ENCODE measurements at regions not wholly inside any gene's neighbourhood (a gene's known extent, or its start where the extent isn't known, plus 50 kb on each side); places are given as distances from the start of the nearest gene placed in this dataset.

DNA sequence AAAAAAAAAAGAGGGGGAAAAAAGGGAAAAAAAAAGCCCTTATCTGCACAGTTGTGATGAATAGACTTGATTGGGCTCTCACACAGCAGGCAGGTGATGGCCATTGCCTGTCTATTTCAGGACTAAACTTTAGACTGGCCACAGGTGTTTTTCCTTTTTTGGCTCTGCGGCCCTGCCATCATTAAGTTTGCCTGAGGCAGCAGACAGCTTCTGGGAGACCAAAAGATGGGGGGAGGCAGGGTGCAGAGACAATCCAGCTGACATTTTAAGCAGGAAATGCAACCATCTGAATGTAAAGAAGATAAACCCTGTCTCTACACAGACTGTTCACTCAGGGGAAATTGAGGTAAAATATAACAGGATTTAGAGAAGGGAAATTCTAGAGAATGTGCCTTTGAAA lies 295.0 kb upstream of the KCNH8 start:
- no peak for DNase-seq (ENCODE audit: low read depth, low spot score)
- in situ Hi-C loops (cut with HindIII; ENCODE audit: low pct_unique_long_range_greater_than_20kb, low sequenced_read_pairs): no loop called here

DNA sequence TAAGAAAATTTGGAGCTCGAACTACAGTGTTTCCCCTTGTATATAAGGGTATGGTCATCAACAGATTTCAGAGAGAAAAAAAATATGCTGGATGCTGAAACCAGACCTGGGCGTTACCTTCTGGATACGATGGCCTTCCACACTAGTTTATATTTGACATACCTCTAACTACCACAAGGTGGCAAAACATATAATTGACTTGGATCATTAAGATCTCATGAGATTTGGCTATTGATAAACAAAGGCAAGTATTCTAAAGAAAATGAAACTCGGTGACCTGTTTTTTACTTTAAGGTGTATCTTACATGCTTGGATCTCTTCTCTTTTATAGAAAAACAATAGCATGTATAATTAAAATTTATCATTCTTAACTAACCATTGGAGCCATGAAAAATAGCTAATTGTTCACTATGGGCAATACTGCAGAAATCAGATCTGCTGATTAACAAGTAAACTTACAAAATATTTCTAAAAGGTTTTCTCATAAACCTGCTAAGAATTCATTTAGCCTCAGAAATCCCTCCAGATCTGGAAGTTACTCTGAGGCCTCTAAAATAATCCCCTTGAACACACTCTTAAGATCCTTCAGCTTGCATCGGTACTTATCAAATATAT lies 300.6 kb upstream of the KCNH8 start:
- DNase-seq (ENCODE audit: low read depth, low spot score): peak; percentile 60
- in situ Hi-C loops (cut with HindIII; ENCODE audit: low pct_unique_long_range_greater_than_20kb, low sequenced_read_pairs): no loop called here

DNA sequence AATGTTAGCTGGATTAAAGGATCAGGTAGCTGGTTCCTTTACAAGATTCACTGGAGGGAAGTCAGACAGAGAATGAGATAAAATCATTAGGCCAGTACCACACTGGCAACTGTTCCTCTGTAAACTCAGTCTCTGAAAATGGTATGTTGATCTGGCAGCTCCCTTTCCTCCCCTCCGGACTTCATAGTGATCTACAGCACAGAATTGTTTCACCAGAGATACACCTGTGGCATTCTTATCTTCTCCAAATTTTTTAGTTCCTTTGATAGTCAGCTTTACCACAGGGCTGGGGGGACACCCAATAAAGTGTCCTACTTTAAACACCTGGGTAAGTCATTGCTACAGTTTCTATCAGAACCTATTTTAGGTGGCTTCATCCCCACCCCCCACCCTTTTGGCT lies 304.3 kb upstream of the KCNH8 start:
- in situ Hi-C loops (cut with HindIII; ENCODE audit: low pct_unique_long_range_greater_than_20kb, low sequenced_read_pairs): no loop called here
- DNase-seq (ENCODE audit: low read depth, low spot score): no peak

DNA sequence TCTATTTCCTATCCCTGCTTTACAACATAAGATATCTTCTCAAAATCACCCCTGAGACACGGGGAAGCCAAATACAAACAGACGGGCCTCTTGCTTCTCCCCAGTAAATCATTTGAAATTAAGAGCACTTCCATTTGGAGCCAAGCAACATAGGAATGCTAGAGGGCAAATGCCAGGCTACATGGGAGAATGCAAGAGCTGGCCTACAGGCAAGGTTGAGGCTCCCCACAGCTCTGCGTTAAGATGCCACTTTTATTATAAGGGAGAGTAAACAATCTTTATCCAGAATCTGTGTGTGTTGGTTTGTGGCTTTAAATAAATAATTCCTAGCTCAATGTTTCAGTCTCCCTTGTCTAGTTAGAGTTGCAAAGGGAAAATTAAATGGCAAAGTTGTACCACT lies 305.1 kb upstream of the KCNH8 start:
- no peak for DNase-seq (ENCODE audit: low read depth, low spot score)
- in situ Hi-C loops (cut with HindIII; ENCODE audit: low pct_unique_long_range_greater_than_20kb, low sequenced_read_pairs): no loop called here

DNA sequence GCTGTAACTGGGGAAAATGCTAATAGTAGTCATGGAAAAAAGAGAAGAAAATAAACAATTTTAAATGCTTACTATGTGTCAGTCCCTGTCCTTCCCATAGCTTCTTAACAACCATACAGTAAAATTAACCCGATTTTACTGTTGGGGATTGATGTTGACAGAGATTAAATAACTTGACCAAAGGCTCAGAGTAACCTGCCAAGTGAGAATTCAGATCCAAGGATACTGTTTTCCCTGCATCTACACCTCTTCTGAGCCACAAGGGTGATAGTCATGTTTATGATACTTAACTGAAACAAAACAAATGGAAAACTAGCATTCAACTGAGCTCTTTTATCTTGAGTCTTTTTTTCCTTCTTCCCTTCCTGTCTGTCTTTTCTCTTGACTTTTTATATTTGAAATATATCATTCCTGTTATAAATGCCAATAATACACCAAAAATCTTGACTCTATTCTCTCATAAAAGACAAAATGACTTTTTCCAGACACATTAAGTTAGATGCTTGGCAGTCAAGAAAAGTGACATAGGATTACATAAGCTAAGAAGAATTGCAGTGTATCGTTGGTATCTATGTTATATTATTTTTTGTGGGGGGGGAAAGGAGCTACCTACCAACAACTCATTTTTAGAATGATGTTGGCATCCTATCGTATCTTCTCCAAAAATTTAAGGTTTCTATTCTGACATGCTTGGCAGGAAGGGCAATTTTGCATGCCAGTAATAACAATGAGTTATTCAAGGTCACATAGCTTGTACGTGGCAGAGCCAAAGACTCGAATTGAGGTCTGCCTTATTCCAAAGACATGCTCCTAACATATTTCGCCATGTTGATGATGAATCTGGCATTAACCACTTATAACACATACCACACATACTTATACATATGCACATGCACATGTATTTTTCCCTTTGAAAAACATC lies 306.6 kb upstream of the KCNH8 start:
- in situ Hi-C loops (cut with HindIII; ENCODE audit: low pct_unique_long_range_greater_than_20kb, low sequenced_read_pairs): no loop called here

DNA sequence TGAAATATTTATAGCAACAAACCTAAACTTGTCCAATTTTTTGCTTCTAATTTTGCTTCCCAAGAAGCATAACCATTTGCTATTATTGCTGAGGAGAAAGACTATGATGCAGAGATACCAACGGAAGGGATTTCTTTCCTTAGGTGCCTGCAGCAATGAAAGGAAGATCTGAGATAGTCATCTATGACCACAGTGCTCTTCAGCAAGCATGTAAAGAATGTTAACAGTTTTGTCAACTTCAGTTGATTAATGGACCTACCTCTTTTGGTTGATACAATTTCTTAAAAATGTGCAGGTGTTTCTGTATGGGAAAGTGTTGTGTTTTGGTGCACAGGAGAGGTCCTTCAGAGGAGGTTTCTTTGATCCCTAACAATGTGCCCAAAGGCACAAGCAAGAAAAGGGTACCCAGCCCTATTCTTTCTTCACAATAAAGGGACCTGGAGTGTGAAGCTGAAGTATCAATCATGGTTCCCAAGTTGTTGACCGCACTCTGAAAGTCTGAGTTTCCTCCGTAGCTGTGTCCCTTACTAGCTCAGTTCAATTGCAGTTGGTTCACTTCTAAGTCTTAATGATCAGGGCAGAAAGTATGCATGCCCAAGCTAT lies 307.7 kb upstream of the KCNH8 start:
- in situ Hi-C loops (cut with HindIII; ENCODE audit: low pct_unique_long_range_greater_than_20kb, low sequenced_read_pairs): no loop called here

More for the DNA sequence above, 306.6 kb upstream of the KCNH8 start:
- no peak for DNase-seq (ENCODE audit: low read depth, low spot score)

DNA sequence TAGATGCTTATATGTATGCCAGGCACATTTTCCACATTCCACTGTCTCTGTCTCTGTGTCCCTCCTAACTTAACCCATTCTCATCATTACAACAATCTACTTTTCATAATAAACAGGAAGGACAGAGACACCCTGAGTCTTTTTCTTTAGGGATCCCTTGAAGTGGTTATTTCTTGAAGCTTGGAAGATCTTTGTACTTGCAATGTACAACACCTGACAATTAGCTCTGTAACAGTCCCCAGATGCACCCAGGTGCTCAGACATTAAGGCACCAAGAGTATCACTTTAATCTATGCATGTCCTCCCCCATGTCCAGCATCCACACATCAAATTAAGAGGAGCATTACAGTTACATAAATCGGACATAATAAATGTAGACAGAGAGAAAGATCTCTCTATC lies 309.6 kb upstream of the KCNH8 start:
- DNase-seq (ENCODE audit: low read depth, low spot score): no peak
- in situ Hi-C loops (cut with HindIII; ENCODE audit: low pct_unique_long_range_greater_than_20kb, low sequenced_read_pairs): no loop called here

More for the DNA sequence above, 307.7 kb upstream of the KCNH8 start:
- DNase-seq (ENCODE audit: low read depth, low spot score): no peak

DNA sequence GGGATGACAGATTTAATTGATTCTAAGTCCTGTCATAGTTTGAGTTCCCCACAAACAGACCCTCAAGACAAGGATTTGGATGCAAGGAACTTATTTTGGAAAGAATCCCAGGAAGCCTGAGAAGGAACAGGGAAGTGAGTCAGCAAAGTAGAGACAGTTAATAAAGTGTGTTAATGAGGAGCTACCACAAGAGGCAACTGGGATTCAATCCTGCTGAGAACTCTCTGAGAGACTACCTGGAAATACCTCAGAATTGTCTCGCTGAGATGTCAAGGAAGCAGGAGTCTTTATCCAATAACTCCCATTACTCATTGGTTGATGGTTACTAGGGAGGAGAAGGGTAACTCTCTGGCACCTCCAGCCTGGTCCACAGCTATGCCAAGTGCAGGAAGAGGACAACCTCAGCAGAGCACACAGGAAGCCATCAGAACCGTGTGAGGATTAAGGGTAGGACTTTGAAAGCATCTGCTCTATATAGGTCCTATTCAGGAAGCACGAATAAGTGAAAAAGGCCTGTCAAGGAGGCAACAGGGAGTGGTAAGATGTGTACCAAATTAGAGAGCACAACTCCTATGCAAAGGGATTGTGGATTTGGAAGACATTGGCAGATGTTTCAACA lies 311.1 kb upstream of the KCNH8 start:
- DNase-seq (ENCODE audit: low read depth, low spot score): no peak

DNA sequence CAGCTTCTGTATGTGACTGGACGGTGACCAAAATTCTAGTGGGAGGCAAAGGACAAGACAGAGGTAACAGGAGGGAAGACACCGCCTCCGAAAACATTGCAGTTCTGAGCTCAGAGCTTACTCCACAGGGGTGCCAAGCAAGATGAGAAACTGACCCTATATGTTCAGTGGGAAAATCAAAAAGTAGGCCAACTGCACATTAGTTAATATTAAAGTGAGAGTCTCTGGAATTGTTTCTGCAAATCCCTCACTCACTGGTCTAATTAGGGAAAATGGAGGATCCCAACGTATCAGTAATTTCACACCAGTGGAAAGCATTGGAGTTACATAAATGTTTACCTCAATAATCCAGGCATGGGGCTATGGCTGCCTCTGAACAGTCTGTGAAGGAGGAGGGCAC lies 313.3 kb upstream of the KCNH8 start:
- no peak for DNase-seq (ENCODE audit: low read depth, low spot score)
- in situ Hi-C loops (cut with HindIII; ENCODE audit: low pct_unique_long_range_greater_than_20kb, low sequenced_read_pairs): no loop called here

More for the DNA sequence above, 311.1 kb upstream of the KCNH8 start:
- in situ Hi-C loops (cut with HindIII; ENCODE audit: low pct_unique_long_range_greater_than_20kb, low sequenced_read_pairs): no loop called here

DNA sequence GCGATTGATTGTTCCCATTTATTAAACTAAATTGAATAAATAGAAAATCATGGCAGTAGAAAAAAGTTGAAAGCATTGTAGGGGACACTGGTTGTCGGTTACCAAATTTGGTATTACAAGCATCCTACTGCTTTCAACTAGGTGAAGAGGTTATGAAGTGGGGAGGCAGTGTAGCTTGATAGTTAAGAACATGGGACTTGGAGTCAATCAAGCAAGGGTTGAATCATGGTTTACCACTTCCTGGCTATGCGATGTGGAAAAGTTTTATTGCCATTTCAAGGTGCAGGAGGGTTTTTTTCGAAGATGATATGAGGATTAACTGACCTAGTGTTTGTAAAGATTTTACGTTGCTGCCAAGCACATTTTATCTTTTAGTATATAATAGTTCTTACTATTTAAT lies 318.2 kb upstream of the KCNH8 start:
- in situ Hi-C loops (cut with HindIII; ENCODE audit: low pct_unique_long_range_greater_than_20kb, low sequenced_read_pairs): no loop called here
- no peak for DNase-seq (ENCODE audit: low read depth, low spot score)

DNA sequence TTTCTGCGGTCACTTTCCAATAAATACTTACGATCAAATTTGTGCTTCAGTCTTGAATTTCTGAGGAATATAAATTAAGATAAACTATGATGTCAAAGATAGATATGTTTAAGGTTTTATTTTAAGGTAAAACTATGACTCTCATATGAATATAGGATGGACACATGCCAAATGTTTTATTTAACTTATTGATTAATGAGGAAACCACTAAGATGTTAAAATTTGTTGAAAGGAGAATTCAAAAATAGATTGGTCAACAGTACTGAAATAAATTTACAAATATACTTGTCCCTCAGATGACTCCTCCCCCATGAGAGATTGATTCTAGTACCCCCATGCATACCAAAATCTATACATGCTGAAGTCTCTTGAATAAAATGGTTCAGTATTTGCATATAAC lies 319.7 kb upstream of the KCNH8 start:
- no peak for DNase-seq (ENCODE audit: low read depth, low spot score)
- in situ Hi-C loops (cut with HindIII; ENCODE audit: low pct_unique_long_range_greater_than_20kb, low sequenced_read_pairs): no loop called here

DNA sequence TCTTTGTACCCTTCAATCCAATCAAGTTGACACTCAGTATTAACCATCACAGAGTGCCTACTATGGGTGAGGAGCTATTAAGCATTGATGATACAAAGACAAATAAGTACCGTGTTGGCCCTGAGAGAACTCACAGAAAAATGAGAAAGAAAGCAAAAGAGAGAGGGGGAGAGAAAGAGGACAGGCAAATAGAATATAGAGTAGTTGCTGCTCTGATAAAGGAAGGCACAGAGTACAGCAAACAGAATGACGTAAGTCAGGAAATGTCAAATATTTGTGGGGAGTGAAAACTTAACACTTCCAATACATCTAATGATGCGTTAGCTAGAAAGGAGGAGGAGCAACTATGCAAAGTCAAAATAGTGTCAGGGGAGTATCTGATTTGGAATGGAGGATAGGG lies 320.6 kb upstream of the KCNH8 start:
- DNase-seq (ENCODE audit: low read depth, low spot score): peak; percentile 15
- in situ Hi-C loops (cut with HindIII; ENCODE audit: low pct_unique_long_range_greater_than_20kb, low sequenced_read_pairs): no loop called here

DNA sequence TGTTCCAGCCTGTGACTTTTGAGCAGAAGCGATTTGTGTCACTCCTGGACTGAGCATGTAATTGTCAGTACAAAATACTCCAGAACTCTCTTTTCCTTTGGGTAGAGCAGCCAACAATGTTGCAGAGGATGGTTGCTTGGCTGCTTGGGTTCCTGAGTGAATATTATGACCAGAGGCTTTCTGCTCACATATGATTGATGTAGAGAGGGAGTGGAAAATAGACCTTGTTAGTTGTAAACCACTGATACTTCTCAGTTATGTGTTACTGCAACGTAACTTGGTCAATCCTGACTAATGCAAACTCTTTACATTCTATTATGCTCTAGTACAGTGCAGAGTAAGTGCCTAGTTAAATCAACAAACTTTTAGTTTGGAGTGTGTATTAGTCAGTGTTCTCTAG lies 322.6 kb upstream of the KCNH8 start:
- no peak for DNase-seq (ENCODE audit: low read depth, low spot score)

DNA sequence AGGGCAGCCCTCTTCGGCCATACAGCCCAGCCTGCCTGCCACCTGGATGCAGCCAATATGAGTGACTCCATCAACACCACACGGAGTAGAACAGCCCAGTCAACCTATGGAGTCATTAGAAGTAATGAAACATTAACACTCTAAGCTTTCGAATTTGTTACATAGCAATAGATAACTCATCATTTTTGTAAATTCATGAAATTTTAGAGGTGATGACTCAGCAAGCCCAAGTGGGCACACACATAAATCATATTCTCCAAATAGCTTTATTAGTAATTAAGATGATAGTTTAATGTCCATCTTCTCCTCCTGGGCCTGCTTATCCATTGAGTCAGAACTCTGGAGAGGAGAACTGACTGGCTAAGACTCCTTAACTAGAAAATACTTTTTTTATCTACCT lies 335.0 kb upstream of the KCNH8 start:
- DNase-seq (ENCODE audit: low read depth, low spot score): no peak
- in situ Hi-C loops (cut with HindIII; ENCODE audit: low pct_unique_long_range_greater_than_20kb, low sequenced_read_pairs): no loop called here

More for the DNA sequence above, 322.6 kb upstream of the KCNH8 start:
- in situ Hi-C loops (cut with HindIII; ENCODE audit: low pct_unique_long_range_greater_than_20kb, low sequenced_read_pairs): no loop called here

DNA sequence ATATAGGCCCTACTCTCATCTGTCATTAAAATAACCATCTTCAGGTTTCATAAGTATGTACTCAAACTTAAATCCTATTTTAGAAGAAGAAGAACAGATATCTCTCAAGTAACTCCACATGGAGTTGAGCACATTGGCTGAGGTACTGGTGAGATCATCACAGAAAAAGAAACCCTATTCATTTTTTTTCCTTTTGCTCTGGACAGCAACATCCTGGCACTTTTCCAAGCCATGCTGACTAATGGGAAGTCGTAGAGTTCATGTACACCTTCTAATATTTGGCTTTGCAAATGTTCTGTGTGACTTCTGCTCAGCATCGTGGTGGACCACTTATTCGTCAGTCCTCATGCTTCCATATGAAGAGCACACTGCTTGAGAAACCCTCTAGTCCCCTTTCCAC lies 336.0 kb upstream of the KCNH8 start:
- in situ Hi-C loops (cut with HindIII; ENCODE audit: low pct_unique_long_range_greater_than_20kb, low sequenced_read_pairs): no loop called here
- DNase-seq (ENCODE audit: low read depth, low spot score): no peak

DNA sequence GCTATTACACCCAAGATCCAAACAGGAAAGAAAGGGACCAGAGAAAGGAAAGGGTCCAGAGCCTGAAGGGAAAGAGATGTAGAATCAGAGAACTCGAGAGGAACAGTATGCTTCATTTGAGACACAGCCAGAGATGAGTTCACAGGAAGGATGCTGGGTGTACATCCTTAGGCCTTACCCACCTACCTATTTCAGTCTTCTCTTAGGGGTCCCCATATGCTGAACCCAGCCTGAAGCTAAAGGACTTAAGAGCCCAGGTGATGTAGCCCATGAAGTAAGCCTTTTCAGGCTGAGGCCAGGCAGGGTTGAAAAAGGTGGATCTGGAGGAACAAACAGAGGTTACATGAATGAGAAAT lies 338.0 kb upstream of the KCNH8 start:
- no peak for DNase-seq (ENCODE audit: low read depth, low spot score)
- in situ Hi-C loops (cut with HindIII; ENCODE audit: low pct_unique_long_range_greater_than_20kb, low sequenced_read_pairs): no loop called here

DNA sequence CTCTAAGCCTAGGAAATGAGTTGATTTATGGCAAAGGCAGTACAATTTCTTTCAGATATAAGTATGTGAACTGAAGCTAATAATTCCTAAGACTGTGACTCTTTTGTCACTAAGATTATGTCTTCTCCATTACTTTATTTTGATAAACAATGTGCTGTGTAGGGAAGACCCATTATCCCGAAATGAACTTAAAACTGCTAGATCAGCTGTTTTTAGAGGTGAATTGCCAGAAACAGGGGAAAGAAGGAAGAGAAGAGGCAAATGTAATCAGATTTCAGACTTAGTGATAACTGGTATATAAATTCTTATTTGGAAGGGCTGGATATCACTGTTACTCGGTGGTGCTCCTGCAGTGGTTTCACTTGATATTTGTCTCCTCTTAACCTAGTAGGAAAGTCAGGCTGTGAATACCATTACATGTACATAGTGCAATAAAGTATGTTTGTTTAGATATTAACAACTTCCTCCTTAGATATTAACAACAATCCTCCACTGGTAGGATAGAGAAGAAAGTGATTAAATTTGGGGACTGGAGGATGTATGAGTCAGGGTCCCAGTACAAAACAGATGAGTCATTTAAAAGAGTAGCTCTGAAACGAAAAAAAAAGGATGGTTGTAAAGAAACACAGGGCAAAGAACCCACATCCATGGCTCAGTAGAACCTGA lies 338.5 kb upstream of the KCNH8 start:
- no peak for DNase-seq (ENCODE audit: low read depth, low spot score)
- in situ Hi-C loops (cut with HindIII; ENCODE audit: low pct_unique_long_range_greater_than_20kb, low sequenced_read_pairs): no loop called here

DNA sequence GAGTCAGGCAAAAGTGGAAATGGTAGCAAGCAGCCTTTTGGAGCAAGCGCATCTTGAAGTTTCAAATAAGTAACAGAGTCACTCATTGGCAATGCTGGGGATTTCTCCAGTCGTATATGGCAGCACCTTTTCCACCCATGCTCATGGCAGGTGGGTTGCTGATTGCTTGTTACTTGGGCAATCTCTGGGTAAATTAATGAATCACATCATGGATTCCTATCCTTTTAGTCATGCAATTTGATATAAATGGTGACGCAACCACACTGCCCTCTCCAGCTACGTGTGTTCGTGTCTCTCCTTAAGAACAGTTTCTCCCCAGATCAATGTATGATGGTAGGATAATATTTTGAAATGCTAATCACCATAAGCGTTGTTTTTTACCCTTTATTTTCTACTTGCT lies 339.9 kb upstream of the KCNH8 start:
- no peak for DNase-seq (ENCODE audit: low read depth, low spot score)
- in situ Hi-C loops (cut with HindIII; ENCODE audit: low pct_unique_long_range_greater_than_20kb, low sequenced_read_pairs): no loop called here

Measured in SK-MEL-5 (cell line).